ENCODE measurements at regions not wholly inside any gene's neighbourhood (a gene's known extent, or its start where the extent isn't known, plus 50 kb on each side); places are given as distances from the start of the nearest gene placed in this dataset.

DNA sequence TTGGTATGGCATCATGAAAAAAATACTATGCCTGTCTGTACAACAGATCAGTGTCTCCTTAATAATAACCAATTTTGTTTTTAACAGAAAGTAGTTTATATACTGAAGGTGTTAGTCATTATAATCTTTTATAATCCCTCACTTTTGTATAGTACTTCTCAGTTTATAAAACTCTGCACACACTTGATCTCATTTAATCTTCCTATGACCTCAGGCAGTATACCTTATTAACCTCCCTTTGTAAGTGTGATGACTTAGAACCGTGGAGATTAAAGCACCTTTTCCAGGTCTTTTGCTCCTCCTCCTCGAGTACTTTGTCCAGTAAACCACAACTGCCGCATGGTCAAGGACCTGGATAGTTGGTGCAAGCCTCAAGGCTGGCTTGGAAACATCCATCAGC is 945.5 kb downstream of the EPHA4 start:
- no peaks in the 10 kb centered on the region for H3K79me2 ChIP-seq
- TF ChIP-seq, protein P1, sequence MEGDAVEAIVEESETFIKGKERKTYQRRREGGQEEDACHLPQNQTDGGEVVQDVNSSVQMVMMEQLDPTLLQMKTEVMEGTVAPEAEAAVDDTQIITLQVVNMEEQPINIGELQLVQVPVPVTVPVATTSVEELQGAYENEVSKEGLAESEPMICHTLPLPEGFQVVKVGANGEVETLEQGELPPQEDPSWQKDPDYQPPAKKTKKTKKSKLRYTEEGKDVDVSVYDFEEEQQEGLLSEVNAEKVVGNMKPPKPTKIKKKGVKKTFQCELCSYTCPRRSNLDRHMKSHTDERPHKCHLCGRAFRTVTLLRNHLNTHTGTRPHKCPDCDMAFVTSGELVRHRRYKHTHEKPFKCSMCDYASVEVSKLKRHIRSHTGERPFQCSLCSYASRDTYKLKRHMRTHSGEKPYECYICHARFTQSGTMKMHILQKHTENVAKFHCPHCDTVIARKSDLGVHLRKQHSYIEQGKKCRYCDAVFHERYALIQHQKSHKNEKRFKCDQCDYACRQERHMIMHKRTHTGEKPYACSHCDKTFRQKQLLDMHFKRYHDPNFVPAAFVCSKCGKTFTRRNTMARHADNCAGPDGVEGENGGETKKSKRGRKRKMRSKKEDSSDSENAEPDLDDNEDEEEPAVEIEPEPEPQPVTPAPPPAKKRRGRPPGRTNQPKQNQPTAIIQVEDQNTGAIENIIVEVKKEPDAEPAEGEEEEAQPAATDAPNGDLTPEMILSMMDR (IDR thresholded peaks at IDR 0.05; ENCODE audit: poor library complexity): no peak
- no peak for TF ChIP-seq EZH2 (IDR thresholded peaks at IDR 0.05; ENCODE audit: borderline replicate concordance)
- TF ChIP-seq EZH2phosphoT487 (IDR thresholded peaks at IDR 0.05; ENCODE audit: low read depth, severe bottlenecking, unreplicated experiment): no peak
- H3K27ac ChIP-seq: no peak overlapping the region
- no peak for DNase-seq (ENCODE audit: low spot score)
- WGBS (ENCODE audit: low lambda C conversion rate, missing lambda C conversion rate): 66% methylated on average over 3 of the region's 3 CpGs
- H3K36me3 ChIP-seq (replicated peaks; ENCODE audit: insufficient read depth, low read depth): no peaks in the 10 kb centered on the region
- no peak overlapping the region for H3K4me2 ChIP-seq
- no peaks in the 10 kb centered on the region for H3K4me1 ChIP-seq (ENCODE audit: insufficient read depth)
- H4K20me1 ChIP-seq (ENCODE audit: insufficient read depth, poor library complexity, severe bottlenecking): no peaks in the 10 kb centered on the region
- H2AFZ ChIP-seq: no peak overlapping the region
- H3K9me3 ChIP-seq (ENCODE audit: low read depth): no peaks in the 10 kb centered on the region
- H3K4me3 ChIP-seq: no peak overlapping the region
- no peaks in the 10 kb centered on the region for H3K9me2 ChIP-seq (replicated peaks; ENCODE audit: insufficient read depth)
- no peaks in the 10 kb centered on the region for H3K27me3 ChIP-seq

DNA sequence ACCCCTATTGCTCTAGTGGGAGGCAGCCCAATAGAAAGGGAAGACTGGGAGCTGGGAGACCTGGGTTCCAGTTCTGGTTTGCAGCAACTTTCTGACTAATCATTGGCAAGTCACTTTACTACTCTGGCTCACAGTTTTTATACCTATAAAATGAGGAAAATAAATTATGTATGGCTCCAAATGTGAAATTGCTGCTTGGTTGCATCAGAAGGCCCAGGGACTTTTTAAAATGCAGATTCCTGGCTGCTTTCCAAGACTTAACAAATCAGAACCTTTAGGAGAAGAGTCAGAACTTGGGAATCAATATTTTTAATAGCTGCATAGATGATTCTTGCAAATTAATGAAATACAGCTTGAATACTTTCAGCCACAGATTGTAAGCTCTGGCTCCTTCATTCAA is 943.9 kb downstream of the EPHA4 start:
- no peaks in the 10 kb centered on the region for H3K79me2 ChIP-seq
- H3K27ac ChIP-seq: no peak overlapping the region
- TF ChIP-seq EZH2 (IDR thresholded peaks at IDR 0.05; ENCODE audit: borderline replicate concordance) (no peak), EZH2phosphoT487 (IDR thresholded peaks at IDR 0.05; ENCODE audit: low read depth, severe bottlenecking, unreplicated experiment) (no peak)
- TF ChIP-seq, protein P1 (IDR thresholded peaks at IDR 0.05; ENCODE audit: poor library complexity): no peak
- no peak overlapping the region for H3K4me2 ChIP-seq
- no peak overlapping the region for H3K4me3 ChIP-seq
- no peak overlapping the region for H2AFZ ChIP-seq
- H4K20me1 ChIP-seq (ENCODE audit: insufficient read depth, poor library complexity, severe bottlenecking): no peaks in the 10 kb centered on the region
- no peaks in the 10 kb centered on the region for H3K36me3 ChIP-seq (replicated peaks; ENCODE audit: insufficient read depth, low read depth)
- DNase-seq (ENCODE audit: low spot score): no peak
- no peaks in the 10 kb centered on the region for H3K27me3 ChIP-seq
- no peaks in the 10 kb centered on the region for H3K9me2 ChIP-seq (replicated peaks; ENCODE audit: insufficient read depth)
- H3K4me1 ChIP-seq (ENCODE audit: insufficient read depth): no peaks in the 10 kb centered on the region
- H3K9me3 ChIP-seq (ENCODE audit: low read depth): no peaks in the 10 kb centered on the region

DNA sequence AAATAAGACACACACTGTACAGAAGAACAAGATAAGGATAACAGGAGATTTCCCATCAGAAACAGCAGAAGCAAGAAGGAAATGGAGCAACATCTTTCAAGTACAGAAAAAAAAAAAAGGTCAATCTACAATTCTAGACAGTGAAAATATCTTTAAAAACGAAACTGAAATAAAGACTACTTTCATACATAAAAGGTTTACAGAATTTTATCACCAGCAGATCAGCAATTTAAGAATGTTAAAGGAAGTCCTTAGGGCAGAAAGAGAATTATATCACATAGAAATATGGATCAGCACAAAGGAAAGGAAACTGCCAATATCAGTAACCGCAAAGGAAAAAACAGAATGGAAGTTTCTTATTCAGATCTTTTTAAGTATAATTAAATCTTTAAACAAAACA is 931.0 kb downstream of the EPHA4 start:
- Histone ChIP-seq H3K4me2 (no peak overlapping the region), H3K27ac (no peak overlapping the region), H3K4me1 (ENCODE audit: insufficient read depth) (no peaks in the 10 kb centered on the region), H2AFZ (no peak overlapping the region), H3K27me3 (no peaks in the 10 kb centered on the region), H3K79me2 (no peaks in the 10 kb centered on the region), H3K9me3 (ENCODE audit: low read depth) (no peaks in the 10 kb centered on the region), H3K9me2 (replicated peaks; ENCODE audit: insufficient read depth) (no peaks in the 10 kb centered on the region), H4K20me1 (ENCODE audit: insufficient read depth, poor library complexity, severe bottlenecking) (no peaks in the 10 kb centered on the region), H3K36me3 (replicated peaks; ENCODE audit: insufficient read depth, low read depth) (no peaks in the 10 kb centered on the region), H3K4me3 (no peak overlapping the region)
- DNase-seq (ENCODE audit: low spot score): no peak
- WGBS (ENCODE audit: low lambda C conversion rate, missing lambda C conversion rate): 77% methylated on average over 2 of the region's 2 CpGs
- TF ChIP-seq EZH2phosphoT487 (IDR thresholded peaks at IDR 0.05; ENCODE audit: low read depth, severe bottlenecking, unreplicated experiment) (no peak), EZH2 (IDR thresholded peaks at IDR 0.05; ENCODE audit: borderline replicate concordance) (no peak)
- TF ChIP-seq, protein P1 (IDR thresholded peaks at IDR 0.05; ENCODE audit: poor library complexity): no peak

DNA sequence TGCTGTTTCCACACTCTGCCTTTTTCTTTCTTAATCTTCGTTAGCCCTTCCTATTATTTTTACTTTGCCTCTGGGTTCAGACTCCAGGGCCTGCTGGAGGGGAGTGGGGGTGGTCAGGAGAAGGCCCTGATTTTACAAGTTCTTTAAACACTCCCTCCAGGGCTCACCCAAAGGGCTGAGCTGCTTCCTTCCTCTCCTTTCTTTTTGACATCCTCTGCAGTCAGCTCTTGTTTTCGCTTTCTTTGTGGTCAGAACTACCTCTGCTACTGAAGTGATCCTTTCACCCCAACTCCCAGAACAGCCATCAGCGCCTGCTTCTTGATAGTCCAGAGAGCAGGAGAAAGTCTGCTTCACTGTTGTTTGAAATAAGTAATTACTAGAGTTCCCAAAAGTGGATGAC is 925.7 kb downstream of the EPHA4 start:
- no peak for DNase-seq (ENCODE audit: low spot score)
- no peak overlapping the region for H2AFZ ChIP-seq
- 83% methylated on average over 3 of the region's 3 CpGs for WGBS (ENCODE audit: low lambda C conversion rate, missing lambda C conversion rate)

More for the DNA sequence above, 925.7 kb downstream of the EPHA4 start:
- no peak overlapping the region for H3K4me2 ChIP-seq
- no peaks in the 10 kb centered on the region for H3K27me3 ChIP-seq
- H3K9me3 ChIP-seq (ENCODE audit: low read depth): no peaks in the 10 kb centered on the region
- no peaks in the 10 kb centered on the region for H3K4me1 ChIP-seq (ENCODE audit: insufficient read depth)
- no peaks in the 10 kb centered on the region for H3K36me3 ChIP-seq (replicated peaks; ENCODE audit: insufficient read depth, low read depth)
- no peaks in the 10 kb centered on the region for H3K79me2 ChIP-seq
- no peak overlapping the region for H3K27ac ChIP-seq
- H3K4me3 ChIP-seq: no peak overlapping the region
- H3K9me2 ChIP-seq (replicated peaks; ENCODE audit: insufficient read depth): no peaks in the 10 kb centered on the region
- TF ChIP-seq EZH2phosphoT487 (IDR thresholded peaks at IDR 0.05; ENCODE audit: low read depth, severe bottlenecking, unreplicated experiment): no peak
- TF ChIP-seq, protein P1 (IDR thresholded peaks at IDR 0.05; ENCODE audit: poor library complexity): no peak
- no peaks in the 10 kb centered on the region for H4K20me1 ChIP-seq (ENCODE audit: insufficient read depth, poor library complexity, severe bottlenecking)

Data from hepatocyte (in vitro differentiated cells).